ENCODE measurements at regions not wholly inside any gene's neighbourhood (a gene's known extent, or its start where the extent isn't known, plus 50 kb on each side); places are given as distances from the start of the nearest gene placed in this dataset.

GRCh38 chr7:112908086-112908485 is 117.9 kb upstream of the TMEM168 start:
- H2AFZ ChIP-seq (ENCODE audit: control insufficient read depth, low read length), result no peak overlapping the region
- no peaks in the 10 kb centered on the region for H3K9me3 ChIP-seq (ENCODE audit: control insufficient read depth, low read depth, low read length)
- no peaks in the 10 kb centered on the region for H3K9me1 ChIP-seq (ENCODE audit: control insufficient read depth, extremely low read depth, insufficient read depth, low read length)
- H3K4me1 ChIP-seq (ENCODE audit: control insufficient read depth, extremely low read depth, insufficient read depth, low read length), result no peaks in the 10 kb centered on the region
- H3K9ac ChIP-seq (ENCODE audit: control insufficient read depth, extremely low read depth, insufficient read depth, low read length), result no peak overlapping the region
- H3K36me3 ChIP-seq (ENCODE audit: control insufficient read depth in 2 of 2, extremely low read depth in 1 of 2, insufficient read depth in 2 of 2, low read length in 2 of 2), result peaks cover 0 to 3% of the 10 kb centered on the region in 2 experiments
- no peak overlapping the region for H3K4me3 ChIP-seq (ENCODE audit: control insufficient read depth in 2 of 3, extremely low read depth in 1 of 3, insufficient read depth in 2 of 3, low read depth in 1 of 3, low read length in 3 of 3)
- H4K20me1 ChIP-seq (ENCODE audit: control insufficient read depth, extremely low read depth, insufficient read depth, low read length), result no peaks in the 10 kb centered on the region
- FAIRE-seq (no peak), DNase-seq (ENCODE audit: low read depth, low spot score) (no peak)
- no peaks in the 10 kb centered on the region for H3K27me3 ChIP-seq (ENCODE audit: control insufficient read depth, extremely low read depth, insufficient read depth, low read length)
- dilution Hi-C loops (cut with MboI; ENCODE audit: extremely low pct_ligation_motif_present, low sequenced_read_pairs), result no loop called here
- TF ChIP-seq EZH2 (IDR thresholded peaks at IDR 0.05; ENCODE audit: low read length), result no peak
- TF ChIP-seq, protein P1, sequence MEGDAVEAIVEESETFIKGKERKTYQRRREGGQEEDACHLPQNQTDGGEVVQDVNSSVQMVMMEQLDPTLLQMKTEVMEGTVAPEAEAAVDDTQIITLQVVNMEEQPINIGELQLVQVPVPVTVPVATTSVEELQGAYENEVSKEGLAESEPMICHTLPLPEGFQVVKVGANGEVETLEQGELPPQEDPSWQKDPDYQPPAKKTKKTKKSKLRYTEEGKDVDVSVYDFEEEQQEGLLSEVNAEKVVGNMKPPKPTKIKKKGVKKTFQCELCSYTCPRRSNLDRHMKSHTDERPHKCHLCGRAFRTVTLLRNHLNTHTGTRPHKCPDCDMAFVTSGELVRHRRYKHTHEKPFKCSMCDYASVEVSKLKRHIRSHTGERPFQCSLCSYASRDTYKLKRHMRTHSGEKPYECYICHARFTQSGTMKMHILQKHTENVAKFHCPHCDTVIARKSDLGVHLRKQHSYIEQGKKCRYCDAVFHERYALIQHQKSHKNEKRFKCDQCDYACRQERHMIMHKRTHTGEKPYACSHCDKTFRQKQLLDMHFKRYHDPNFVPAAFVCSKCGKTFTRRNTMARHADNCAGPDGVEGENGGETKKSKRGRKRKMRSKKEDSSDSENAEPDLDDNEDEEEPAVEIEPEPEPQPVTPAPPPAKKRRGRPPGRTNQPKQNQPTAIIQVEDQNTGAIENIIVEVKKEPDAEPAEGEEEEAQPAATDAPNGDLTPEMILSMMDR (optimal IDR thresholded peaks at IDR 0.05 in 1 of 3, IDR thresholded peaks at IDR 0.05 in 1 of 3, conservative IDR thresholded peaks at IDR 0.05 in 1 of 3; ENCODE audit: extremely low read depth in 1 of 3, insufficient read depth in 2 of 3, low read length in 3 of 3), result no peak
- H3K4me2 ChIP-seq (ENCODE audit: control insufficient read depth, extremely low read depth, insufficient read depth, low read depth, low read length), result no peak overlapping the region
- H3K79me2 ChIP-seq (ENCODE audit: control insufficient read depth, insufficient read depth, low read length), result no peaks in the 10 kb centered on the region
- H3K27ac ChIP-seq (ENCODE audit: control insufficient read depth, insufficient read depth, low read length), result no peak overlapping the region

GRCh38 chr7:112907658-112908057 is 117.5 kb upstream of the TMEM168 start:
- Histone ChIP-seq H3K4me2 (ENCODE audit: control insufficient read depth, extremely low read depth, insufficient read depth, low read depth, low read length) (no peak overlapping the region), H2AFZ (ENCODE audit: control insufficient read depth, low read length) (no peak overlapping the region), H3K9me1 (ENCODE audit: control insufficient read depth, extremely low read depth, insufficient read depth, low read length) (no peaks in the 10 kb centered on the region), H3K27me3 (ENCODE audit: control insufficient read depth, extremely low read depth, insufficient read depth, low read length) (no peaks in the 10 kb centered on the region), H3K36me3 (ENCODE audit: control insufficient read depth in 2 of 2, extremely low read depth in 1 of 2, insufficient read depth in 2 of 2, low read length in 2 of 2) (peaks cover 0 to 3% of the 10 kb centered on the region in 2 experiments), H3K4me1 (ENCODE audit: control insufficient read depth, extremely low read depth, insufficient read depth, low read length) (no peaks in the 10 kb centered on the region), H3K9ac (ENCODE audit: control insufficient read depth, extremely low read depth, insufficient read depth, low read length) (no peak overlapping the region), H3K27ac (ENCODE audit: control insufficient read depth, insufficient read depth, low read length) (no peak overlapping the region), H3K9me3 (ENCODE audit: control insufficient read depth, low read depth, low read length) (no peaks in the 10 kb centered on the region), H3K4me3 (ENCODE audit: control insufficient read depth in 2 of 3, extremely low read depth in 1 of 3, insufficient read depth in 2 of 3, low read depth in 1 of 3, low read length in 3 of 3) (no peak overlapping the region), H4K20me1 (ENCODE audit: control insufficient read depth, extremely low read depth, insufficient read depth, low read length) (no peaks in the 10 kb centered on the region), H3K79me2 (ENCODE audit: control insufficient read depth, insufficient read depth, low read length) (no peaks in the 10 kb centered on the region)
- TF ChIP-seq EZH2 (IDR thresholded peaks at IDR 0.05; ENCODE audit: low read length), result no peak
- TF ChIP-seq, protein P1 (optimal IDR thresholded peaks at IDR 0.05 in 1 of 3, IDR thresholded peaks at IDR 0.05 in 1 of 3, conservative IDR thresholded peaks at IDR 0.05 in 1 of 3; ENCODE audit: extremely low read depth in 1 of 3, insufficient read depth in 2 of 3, low read length in 3 of 3), result no peak
- dilution Hi-C loops (cut with MboI; ENCODE audit: extremely low pct_ligation_motif_present, low sequenced_read_pairs), result no loop called here
- DNase-seq (ENCODE audit: low read depth, low spot score), result no peak
- no peak for FAIRE-seq

Measured in keratinocyte (primary cell).